Spleen (tissue), 11 donors: ENCODE measurements at regions not wholly inside any gene's neighbourhood (a gene's known extent, or its start where the extent isn't known, plus 50 kb on each side); places are given as distances from the start of the nearest gene placed in this dataset.

Experiments used
- DNase-seq: peaks from one replicate; pipeline ENCODE4 v3.0.0-alpha.2; 2020
- H3K27ac ChIP-seq, 8 donors: fragments of 200-600 bp; sonication (generic) in 7 of 8; 1 replicate in 4 of 8; 2 replicates in 4 of 8; pipeline versions ENCODE4 v1.5.0 to v1.8.0; 2016 to 2021; ENCODE audit warnings: inconsistent platforms in 4 of 8, mild to moderate bottlenecking in 4 of 8, moderate library complexity in 1 of 8
- H3K27me3 ChIP-seq, 7 donors: fragments of 200-600 bp; sonication (generic) in 6 of 7; replicated peaks in 1 of 7; 1 replicate in 4 of 7; 2 replicates in 3 of 7; pipeline versions ENCODE4 v1.5.0 to v1.8.0; 2016 to 2021; ENCODE audit warnings: inconsistent platforms in 3 of 7, mild to moderate bottlenecking in 1 of 7
- H3K36me3 ChIP-seq, 6 donors: fragments of 200-600 bp; sonication (generic) in 5 of 6; 1 replicate in 4 of 6; 2 replicates in 2 of 6; pipeline versions ENCODE4 v1.5.0 to v1.8.0; 2016 to 2021; ENCODE audit warnings: inconsistent platforms in 2 of 6
- H3K4me1 ChIP-seq, 6 donors: fragments of 200-600 bp; sonication (generic) in 5 of 6; 1 replicate in 3 of 6; 2 replicates in 3 of 6; pipeline versions ENCODE4 v1.5.0 to v1.8.0; 2016 to 2021; ENCODE audit warnings: inconsistent platforms in 3 of 6
- H3K4me3 ChIP-seq, 8 donors: fragments of 200-600 bp; sonication (generic) in 7 of 8; 1 replicate in 4 of 8; 2 replicates in 4 of 8; pipeline versions ENCODE4 v1.5.0 to v1.8.0; 2016 to 2021; ENCODE audit warnings: inconsistent platforms in 4 of 8, mild to moderate bottlenecking in 4 of 8, moderate library complexity in 2 of 8
- H3K9me3 ChIP-seq, 8 donors: fragments of 200-600 bp; sonication (generic) in 7 of 8; 1 replicate in 4 of 8; 2 replicates in 4 of 8; pipeline versions ENCODE4 v1.5.0 to v1.8.0; 2016 to 2021; ENCODE audit warnings: inconsistent platforms in 4 of 8
- CTCF ChIP-seq, 11 experiments: fragments of 200-600 bp in 7 of 11; fragments of 450-650 bp in 4 of 11; sonication (generic) in 4 of 11; IDR thresholded peaks in 8 of 11; conservative IDR thresholded peaks in 3 of 11; 1 replicate in 7 of 11; 2 replicates in 4 of 11; pipeline versions ENCODE4 v1.4.0 to v1.8.0; 2016 to 2021; ENCODE audit warnings: antibody characterized with exemption in 11 of 11, inconsistent platforms in 4 of 11, mild to moderate bottlenecking in 1 of 11
- POLR2A ChIP-seq, 3 donors: fragments of 450-650 bp; IDR thresholded peaks; one replicate each; pipeline ENCODE4 v1.5.1; 2017; ENCODE audit warnings: antibody characterized with exemption in 3 of 3, mild to moderate bottlenecking in 1 of 3
- POLR2AphosphoS5 ChIP-seq, 3 donors: sonication (generic); formaldehyde crosslinking; IDR thresholded peaks; one replicate each; pipeline ENCODE4 v1.5.1; 2017; ENCODE audit warnings: antibody characterized with exemption in 3 of 3
- WGBS, 5 donors: extraction: QIAGEN DNeasy Blood & Tissue Kit in 3 of 5; methylation state at CpG; one replicate each; pipeline versions ENCODE4 v1.1.5 to v1.1.7; 2013 to 2018; 5-methylcytosine and 5-hydroxymethylcytosine counted together
- intact Hi-C: fragments of 100-400 bp; cut with DNase I; formaldehyde crosslinking; loops from one replicate; pipeline ENCODE4 v1.15.0; 2023; ENCODE audit warnings: low total_unique reads
- donor health status: healthy with polysubstance abuse.
- donor health status: DM: no; HTN: no; CAD: no; lungs with moderate emphysema.
- donor health status: DM: no; HTN: no; CAD: no.
- donor health status: Bipolar disorder and iron deficiency.
- donor health status: healthy.
- donor health status: DM: no; HTN: no; CAD: no.
- donor health status: DM: yes; HTN: yes; CAD: no.

GRCh38 chr20:10788877-10789276, 115.1 kb upstream of the JAG1 start:
- 89 to 97% (median 93%) methylated on average over 4 of the region's 4 CpGs for WGBS, 5 donors
- TF ChIP-seq POLR2A (IDR thresholded peaks at IDR 0.05): no peak
- no peak for TF ChIP-seq POLR2AphosphoS5 (IDR thresholded peaks at IDR 0.05)
- TF ChIP-seq CTCF (IDR thresholded peaks at IDR 0.05 in 8 of 11, conservative IDR thresholded peaks at IDR 0.05 in 3 of 11): no peak
- intact Hi-C loops: no loop called here
- DNase-seq: no peak
- Histone ChIP-seq H3K36me3 (no peaks in the 10 kb centered on the region), H3K9me3 (no peaks in the 10 kb centered on the region), H3K4me1 (no peaks in the 10 kb centered on the region), H3K4me3 (no peak overlapping the region), H3K27ac (no peak overlapping the region), H3K27me3 (peaks cover 0 to 6% (median 0%) of the 10 kb centered on the region in 7 donors)

- TF ChIP-seq CTCF (IDR thresholded peaks at IDR 0.05 in 8 of 11, conservative IDR thresholded peaks at IDR 0.05 in 3 of 11) (no peak), POLR2AphosphoS5 (IDR thresholded peaks at IDR 0.05) (no peak), POLR2A (IDR thresholded peaks at IDR 0.05) (no peak)
- 86 to 95% (median 89%) methylated on average over 1 of the region's 1 CpG for WGBS, 5 donors
Observed at GRCh38 chr20:10789386-10789785, 115.6 kb upstream of the JAG1 start.

GRCh38 chr20:10790013-10790412, 116.2 kb upstream of the JAG1 start:
- intact Hi-C loops: no loop called here
- no peak overlapping the region for H3K4me3 ChIP-seq
- no peak for DNase-seq
- H3K4me1 ChIP-seq: no peaks in the 10 kb centered on the region
- peaks cover 0 to 3% (median 0%) of the 10 kb centered on the region in 7 donors for H3K27me3 ChIP-seq
- TF ChIP-seq POLR2A (IDR thresholded peaks at IDR 0.05) (no peak), CTCF (IDR thresholded peaks at IDR 0.05 in 8 of 11, conservative IDR thresholded peaks at IDR 0.05 in 3 of 11) (no peak), POLR2AphosphoS5 (IDR thresholded peaks at IDR 0.05) (no peak)
- H3K9me3 ChIP-seq: no peaks in the 10 kb centered on the region
- 61 to 77% (median 74%) methylated on average over 8 of the region's 8 CpGs for WGBS, 5 donors
- H3K36me3 ChIP-seq: no peaks in the 10 kb centered on the region
- H3K27ac ChIP-seq: peak overlapping the region in 1 of 8 donors; percentile 36

More at GRCh38 chr20:10789386-10789785, 115.6 kb upstream of the JAG1 start:
- no peak for DNase-seq
- H3K36me3 ChIP-seq: no peaks in the 10 kb centered on the region
- intact Hi-C loops: no loop called here
- no peak overlapping the region for H3K4me3 ChIP-seq
- H3K9me3 ChIP-seq: no peaks in the 10 kb centered on the region
- H3K4me1 ChIP-seq: no peaks in the 10 kb centered on the region
- H3K27ac ChIP-seq: no peak overlapping the region
- H3K27me3 ChIP-seq: peaks cover 0 to 3% (median 0%) of the 10 kb centered on the region in 7 donors

GRCh38 chr20:10792291-10792690, 118.5 kb upstream of the JAG1 start:
- 60 to 76% (median 73%) methylated on average over 3 of the region's 3 CpGs for WGBS, 5 donors
- intact Hi-C loops: no loop called here
- Histone ChIP-seq H3K4me3 (no peak overlapping the region), H3K9me3 (no peaks in the 10 kb centered on the region), H3K4me1 (no peaks in the 10 kb centered on the region), H3K27ac (no peak overlapping the region), H3K36me3 (no peaks in the 10 kb centered on the region), H3K27me3 (no peaks in the 10 kb centered on the region)
- no peak for DNase-seq
- TF ChIP-seq CTCF (IDR thresholded peaks at IDR 0.05 in 8 of 11, conservative IDR thresholded peaks at IDR 0.05 in 3 of 11): no peak
- no peak for TF ChIP-seq POLR2AphosphoS5 (IDR thresholded peaks at IDR 0.05)
- TF ChIP-seq POLR2A (IDR thresholded peaks at IDR 0.05): no peak
